ENCODE measurements at regions not wholly inside any gene's neighbourhood (a gene's known extent, or its start where the extent isn't known, plus 50 kb on each side); places are given as distances from the start of the nearest gene placed in this dataset.

- Histone ChIP-seq H3K27ac (ENCODE audit: extremely low read depth, low read depth, low read length) (no peak overlapping the region), H3K4me3 (ENCODE audit: low read depth, low read length) (no peak overlapping the region), H3K9me3 (ENCODE audit: control insufficient read depth, insufficient read depth, low read depth, low read length) (no peaks in the 10 kb centered on the region), H3K36me3 (ENCODE audit: control insufficient read depth in 2 of 2, insufficient read depth in 1 of 2, low read length in 2 of 2) (no peaks in the 10 kb centered on the region), H3K4me1 (ENCODE audit: control insufficient read depth, insufficient read depth, low read length) (no peaks in the 10 kb centered on the region)
- TF ChIP-seq ZNF513 (tag by site-specific recombination; IDR thresholded peaks at IDR 0.05) (no peak), ZNF214 (tag by site-specific recombination; IDR thresholded peaks at IDR 0.05; ENCODE audit: borderline replicate concordance) (no peak), ZNF423 (tag by site-specific recombination; IDR thresholded peaks at IDR 0.05) (no peak), ZNF362 (tag by site-specific recombination; IDR thresholded peaks at IDR 0.05) (no peak), ZNF791 (tag by site-specific recombination; IDR thresholded peaks at IDR 0.05) (no peak), ZNF555 (tag by site-specific recombination; conservative IDR thresholded peaks at IDR 0.05) (no peak), ZNF280D (tag by site-specific recombination; IDR thresholded peaks at IDR 0.05) (no peak), ZNF133 (tag by site-specific recombination; IDR thresholded peaks at IDR 0.05) (no peak), ZNF488 (tag by site-specific recombination; IDR thresholded peaks at IDR 0.05) (no peak), ZNF184 (tag by site-specific recombination; IDR thresholded peaks at IDR 0.05) (no peak)
- ChIA-PET CTCF (interaction anchor here (0.7 kb wide), 1 partner anchor 132 kb away, joined by 3 read pairs; no protein-coding TSS in a partner anchor), POLR2A (no interaction called here)
These were observed 220.2 kb upstream of the CD96 start for GRCh38 chr3:111321786-111322185.

- H3K4me3 ChIP-seq (ENCODE audit: low read depth, low read length): no peak overlapping the region
- no peak overlapping the region for H3K27ac ChIP-seq (ENCODE audit: extremely low read depth, low read depth, low read length)
- ChIA-PET CTCF (no interaction called here), POLR2A (no interaction called here)
- H3K9me3 ChIP-seq (ENCODE audit: control insufficient read depth, insufficient read depth, low read depth, low read length): no peaks in the 10 kb centered on the region
- no peaks in the 10 kb centered on the region for H3K36me3 ChIP-seq (ENCODE audit: control insufficient read depth in 2 of 2, insufficient read depth in 1 of 2, low read length in 2 of 2)
- H3K4me1 ChIP-seq (ENCODE audit: control insufficient read depth, insufficient read depth, low read length): no peaks in the 10 kb centered on the region
- TF ChIP-seq PBX3 (CRISPR knock-in tag; IDR thresholded peaks at IDR 0.05): no peak
- TF ChIP-seq ZSCAN16 (tag by site-specific recombination; IDR thresholded peaks at IDR 0.05): no peak
- no peak for TF ChIP-seq ZNF677 (tag by site-specific recombination; IDR thresholded peaks at IDR 0.05)
- TF ChIP-seq ZNF26 (tag by site-specific recombination; IDR thresholded peaks at IDR 0.05): no peak
- no peak for TF ChIP-seq ZNF311 (tag by site-specific recombination; IDR thresholded peaks at IDR 0.05; ENCODE audit: borderline replicate concordance)
- TF ChIP-seq PRDM10 (tag by site-specific recombination; IDR thresholded peaks at IDR 0.05): no peak
- no peak for TF ChIP-seq REST (tag by site-specific recombination; IDR thresholded peaks at IDR 0.05)
- no peak for TF ChIP-seq TRIM28 (IDR thresholded peaks at IDR 0.05; ENCODE audit: borderline replicate concordance, low read length)
These were observed 219.0 kb upstream of the CD96 start for GRCh38 chr3:111323019-111323418.

Data from HEK293 (cell line).